CD8-positive, alpha-beta memory T cell (primary cell): ENCODE measurements at regions not wholly inside any gene's neighbourhood (a gene's known extent, or its start where the extent isn't known, plus 50 kb on each side); places are given as distances from the start of the nearest gene placed in this dataset.

Experiments used
- CTCF ChIA-PET: fragments of 350-600 bp; sonication (Branson Sonifier 250); formaldehyde crosslinking; loops from one replicate; lab custom pipeline; 2021; ENCODE audit warnings: antibody characterized with exemption; lab: Charles Lee
- POLR2A ChIA-PET: fragments of 350-600 bp; sonication (Branson Sonifier 250); formaldehyde crosslinking; loops from one replicate; lab custom pipeline; 2021; ENCODE audit warnings: antibody characterized with exemption; lab: Charles Lee
- DNase-seq, 5 donors: peaks; one replicate each; pipeline versions ENCODE4 v3.0.0 to v3.0.0-alpha.2; 2020 to 2022; ENCODE audit warnings: mixed read lengths in 1 of 5
- H3K27ac ChIP-seq: one replicate; pipeline ENCODE4 v1.7.0; 2013; ENCODE audit warnings: low read depth, mild to moderate bottlenecking, low read length, moderate library complexity
- H3K27me3 ChIP-seq: 2 replicates; pipeline ENCODE4 v1.7.0; 2013; ENCODE audit warnings: low read length, mild to moderate bottlenecking; ENCODE audit not compliant: insufficient read depth, poor library complexity, severe bottlenecking
- H3K36me3 ChIP-seq: 2 replicates; pipeline ENCODE4 v1.7.0; 2013; ENCODE audit warnings: mild to moderate bottlenecking, low read length, moderate library complexity; ENCODE audit not compliant: insufficient read depth
- H3K4me1 ChIP-seq: 2 replicates; pipeline ENCODE4 v1.7.0; 2013; ENCODE audit warnings: mild to moderate bottlenecking, low read length, moderate library complexity; ENCODE audit not compliant: insufficient read depth
- H3K4me3 ChIP-seq: 2 replicates; pipeline ENCODE4 v1.7.0; 2013; ENCODE audit warnings: mild to moderate bottlenecking, low read length
- H3K9me3 ChIP-seq: 2 replicates; pipeline ENCODE4 v1.7.0; 2013; ENCODE audit warnings: mild to moderate bottlenecking, low read length
- H3K27ac Mint-ChIP-seq, 8 donors: one replicate each; pipeline ENCODE4 v1.8.0; 2020 to 2021; ENCODE audit warnings: mixed read lengths in 8 of 8, mild to moderate bottlenecking in 6 of 8, inconsistent platforms in 3 of 8, moderate library complexity in 3 of 8
- H3K27me3 Mint-ChIP-seq, 2 donors: one replicate each; pipeline ENCODE4 v1.8.0; 2020 to 2021; ENCODE audit warnings: mixed read lengths in 2 of 2, mild to moderate bottlenecking in 1 of 2, moderate library complexity in 1 of 2
- H3K36me3 Mint-ChIP-seq, 3 donors: one replicate each; pipeline ENCODE4 v1.8.0; 2020 to 2021; ENCODE audit warnings: mixed read lengths in 3 of 3, inconsistent platforms in 1 of 3, mild to moderate bottlenecking in 1 of 3
- H3K4me1 Mint-ChIP-seq, 3 donors: one replicate each; pipeline ENCODE4 v1.8.0; 2020 to 2021; ENCODE audit warnings: mixed read lengths in 3 of 3, inconsistent platforms in 1 of 3, mild to moderate bottlenecking in 1 of 3
- H3K4me3 Mint-ChIP-seq, 7 donors: one replicate each; pipeline ENCODE4 v1.8.0; 2020 to 2021; ENCODE audit warnings: mixed read lengths in 7 of 7, mild to moderate bottlenecking in 6 of 7, moderate library complexity in 4 of 7, inconsistent platforms in 2 of 7
- H3K9me3 Mint-ChIP-seq, 5 donors: one replicate each; pipeline ENCODE4 v1.8.0; 2020 to 2022; ENCODE audit warnings: mixed read lengths in 5 of 5, mild to moderate bottlenecking in 3 of 5, moderate library complexity in 2 of 5, inconsistent platforms in 1 of 5

GRCh38 chr13:104404325-104404724 is 1338.1 kb upstream of the SLC10A2 start:
- Histone ChIP-seq H3K36me3 (no peaks in the 10 kb centered on the region), H3K27me3 (no peaks in the 10 kb centered on the region), H3K9me3 (no peaks in the 10 kb centered on the region), H3K27ac (no peak overlapping the region), H3K4me1 (no peaks in the 10 kb centered on the region), H3K4me3 (no peak overlapping the region)
- no peak for DNase-seq
- ChIA-PET CTCF (no interaction called here), POLR2A (no interaction called here)
- Mint-ChIP-seq H3K27me3 (no peaks in the 10 kb centered on the region), H3K36me3 (no peaks in the 10 kb centered on the region), H3K4me3 (no peak overlapping the region), H3K9me3 (peaks cover 6 to 19% (median 10%) of the 10 kb centered on the region in 5 donors), H3K4me1 (no peaks in the 10 kb centered on the region), H3K27ac (no peak overlapping the region)

GRCh38 chr13:104389691-104390090 is 1323.5 kb upstream of the SLC10A2 start:
- Mint-ChIP-seq H3K36me3 (peaks cover 0 to 1% (median 0%) of the 10 kb centered on the region in 3 donors), H3K27ac (no peak overlapping the region)

GRCh38 chr13:104387510-104387909 is 1321.3 kb upstream of the SLC10A2 start:
- Histone ChIP-seq H3K27ac (no peak overlapping the region), H3K27me3 (no peaks in the 10 kb centered on the region), H3K4me3 (no peak overlapping the region), H3K9me3 (no peaks in the 10 kb centered on the region), H3K4me1 (no peaks in the 10 kb centered on the region), H3K36me3 (no peaks in the 10 kb centered on the region)
- no peak for DNase-seq
- Mint-ChIP-seq H3K4me1 (no peaks in the 10 kb centered on the region), H3K27ac (no peak overlapping the region), H3K36me3 (peaks cover 0 to 1% (median 0%) of the 10 kb centered on the region in 3 donors), H3K4me3 (no peak overlapping the region), H3K27me3 (no peaks in the 10 kb centered on the region), H3K9me3 (peaks cover 2 to 32% (median 7%) of the 10 kb centered on the region in 5 donors)
- CTCF ChIA-PET, result no interaction called here
- POLR2A ChIA-PET, result no interaction called here

More at GRCh38 chr13:104389691-104390090, 1323.5 kb upstream of the SLC10A2 start:
- POLR2A ChIA-PET, result no interaction called here
- CTCF ChIA-PET, result no interaction called here
- no peaks in the 10 kb centered on the region for H3K9me3 ChIP-seq
- DNase-seq, result no peak
- no peaks in the 10 kb centered on the region for H3K27me3 ChIP-seq
- Mint-ChIP-seq H3K4me3 (no peak overlapping the region), H3K27me3 (no peaks in the 10 kb centered on the region), H3K9me3 (peaks cover 0 to 32% (median 13%) of the 10 kb centered on the region in 5 donors), H3K4me1 (no peaks in the 10 kb centered on the region)
- H3K27ac ChIP-seq, result no peak overlapping the region
- no peaks in the 10 kb centered on the region for H3K4me1 ChIP-seq
- H3K4me3 ChIP-seq, result no peak overlapping the region
- no peaks in the 10 kb centered on the region for H3K36me3 ChIP-seq

GRCh38 chr13:104385404-104385803 is 1319.2 kb upstream of the SLC10A2 start:
- Mint-ChIP-seq H3K36me3 (peaks cover 0 to 1% (median 0%) of the 10 kb centered on the region in 3 donors), H3K4me1 (no peaks in the 10 kb centered on the region), H3K9me3 (peaks cover 2 to 21% (median 7%) of the 10 kb centered on the region in 5 donors), H3K4me3 (no peak overlapping the region), H3K27me3 (no peaks in the 10 kb centered on the region), H3K27ac (no peak overlapping the region)
- Histone ChIP-seq H3K4me1 (no peaks in the 10 kb centered on the region), H3K27ac (no peak overlapping the region), H3K9me3 (no peaks in the 10 kb centered on the region), H3K27me3 (no peaks in the 10 kb centered on the region), H3K36me3 (no peaks in the 10 kb centered on the region), H3K4me3 (no peak overlapping the region)
- POLR2A ChIA-PET, result no interaction called here
- DNase-seq, result no peak
- CTCF ChIA-PET, result no interaction called here

GRCh38 chr13:104382951-104383350 is 1316.7 kb upstream of the SLC10A2 start:
- Histone ChIP-seq H3K4me1 (no peaks in the 10 kb centered on the region), H3K27me3 (no peaks in the 10 kb centered on the region), H3K27ac (no peak overlapping the region), H3K36me3 (no peaks in the 10 kb centered on the region), H3K9me3 (no peaks in the 10 kb centered on the region), H3K4me3 (no peak overlapping the region)
- Mint-ChIP-seq H3K27ac (no peak overlapping the region), H3K36me3 (peaks cover 0 to under 1% (median 0%) of the 10 kb centered on the region in 3 donors), H3K27me3 (no peaks in the 10 kb centered on the region), H3K4me1 (no peaks in the 10 kb centered on the region), H3K9me3 (peaks cover 0 to 13% (median 5%) of the 10 kb centered on the region in 5 donors), H3K4me3 (no peak overlapping the region)
- ChIA-PET CTCF (no interaction called here), POLR2A (no interaction called here)
- DNase-seq, result no peak

- H3K9me3 ChIP-seq, result no peaks in the 10 kb centered on the region
- Mint-ChIP-seq H3K36me3 (no peaks in the 10 kb centered on the region), H3K27ac (no peak overlapping the region), H3K9me3 (peaks cover 0 to 11% (median 2%) of the 10 kb centered on the region in 5 donors), H3K4me3 (no peak overlapping the region), H3K27me3 (no peaks in the 10 kb centered on the region), H3K4me1 (no peaks in the 10 kb centered on the region)
- H3K4me1 ChIP-seq, result no peaks in the 10 kb centered on the region
- H3K36me3 ChIP-seq, result no peaks in the 10 kb centered on the region
- no peak overlapping the region for H3K27ac ChIP-seq
- H3K27me3 ChIP-seq, result no peaks in the 10 kb centered on the region
- POLR2A ChIA-PET, result no interaction called here
- no peak for DNase-seq
- CTCF ChIA-PET, result no interaction called here
- no peak overlapping the region for H3K4me3 ChIP-seq
Measured at GRCh38 chr13:104376588-104376987, 1310.4 kb upstream of the SLC10A2 start.

GRCh38 chr13:104375614-104376013 is 1309.4 kb upstream of the SLC10A2 start:
- no peak overlapping the region for H3K27ac Mint-ChIP-seq
- no peaks in the 10 kb centered on the region for H3K27me3 Mint-ChIP-seq
- Histone ChIP-seq H3K4me3 (no peak overlapping the region), H3K4me1 (no peaks in the 10 kb centered on the region), H3K36me3 (no peaks in the 10 kb centered on the region), H3K27ac (no peak overlapping the region), H3K27me3 (no peaks in the 10 kb centered on the region), H3K9me3 (no peaks in the 10 kb centered on the region)
- no peaks in the 10 kb centered on the region for H3K4me1 Mint-ChIP-seq
- H3K9me3 Mint-ChIP-seq, result peaks cover 0 to 11% (median 2%) of the 10 kb centered on the region in 5 donors
- ChIA-PET CTCF (no interaction called here), POLR2A (no interaction called here)
- no peak for DNase-seq
- no peak overlapping the region for H3K4me3 Mint-ChIP-seq
- H3K36me3 Mint-ChIP-seq, result no peaks in the 10 kb centered on the region

GRCh38 chr13:104372095-104372655 is 1306.0 kb upstream of the SLC10A2 start:
- Histone ChIP-seq H3K36me3 (no peaks in the 10 kb centered on the region), H3K27me3 (no peaks in the 10 kb centered on the region), H3K4me1 (no peaks in the 10 kb centered on the region), H3K4me3 (no peak overlapping the region), H3K9me3 (no peaks in the 10 kb centered on the region), H3K27ac (no peak overlapping the region)
- POLR2A ChIA-PET, result no interaction called here
- Mint-ChIP-seq H3K9me3 (peaks cover 0 to 11% (median 0%) of the 10 kb centered on the region in 5 donors), H3K36me3 (no peaks in the 10 kb centered on the region), H3K4me1 (no peaks in the 10 kb centered on the region), H3K4me3 (no peak overlapping the region), H3K27me3 (peaks cover 0 to 2% of the 10 kb centered on the region in 2 donors), H3K27ac (no peak overlapping the region)
- DNase-seq, result no peak
- CTCF ChIA-PET, result no interaction called here
